Esophagus muscularis mucosa (tissue), 4 donors: ENCODE measurements at regions not wholly inside any gene's neighbourhood (a gene's known extent, or its start where the extent isn't known, plus 50 kb on each side); places are given as distances from the start of the nearest gene placed in this dataset.

Experiments
- DNase-seq: peaks from one replicate; pipeline ENCODE4 v3.0.0-alpha.2; 2017; ENCODE audit errors: extremely low spot score
- H3K27ac ChIP-seq, 4 donors: fragments of 200-600 bp; sonication (generic); replicated peaks in 1 of 4; 1 replicate in 3 of 4; 2 replicates in 1 of 4; pipeline ENCODE4 v1.5.1; 2016 to 2019; ENCODE audit warnings: mild to moderate bottlenecking in 1 of 4
- H3K27me3 ChIP-seq, 4 donors: fragments of 200-600 bp; sonication (generic); one replicate each; pipeline versions ENCODE4 v1.5.1 to v1.6.0; 2016 to 2019
- H3K36me3 ChIP-seq, 4 donors: fragments of 200-600 bp; sonication (generic); one replicate each; pipeline ENCODE4 v1.5.1; 2016 to 2019
- H3K4me1 ChIP-seq, 4 donors: fragments of 200-600 bp; sonication (generic); one replicate each; pipeline ENCODE4 v1.5.1; 2016 to 2019
- H3K4me3 ChIP-seq, 4 donors: fragments of 200-600 bp; sonication (generic); 1 replicate in 2 of 4; 2 replicates in 2 of 4; pipeline ENCODE4 v1.5.1; 2016 to 2019; ENCODE audit warnings: mild to moderate bottlenecking in 4 of 4, moderate library complexity in 1 of 4
- H3K9me3 ChIP-seq, 4 donors: fragments of 200-600 bp; sonication (generic); 1 replicate in 3 of 4; 2 replicates in 1 of 4; pipeline ENCODE4 v1.5.1; 2016 to 2019
- EP300 ChIP-seq: sonication (generic); formaldehyde crosslinking; IDR thresholded peaks from one replicate; pipeline ENCODE4 v1.6.1; 2017; ENCODE audit warnings: antibody characterized with exemption
- POLR2A ChIP-seq: fragments of 450-650 bp; IDR thresholded peaks from one replicate; pipeline ENCODE4 v1.6.1; 2017; ENCODE audit warnings: antibody characterized with exemption, moderate library complexity, mild to moderate bottlenecking, low read depth
- POLR2AphosphoS5 ChIP-seq, 2 donors: sonication (generic); formaldehyde crosslinking; IDR thresholded peaks; one replicate each; pipeline ENCODE4 v1.6.1; 2017; ENCODE audit warnings: antibody characterized with exemption in 2 of 2
- WGBS: methylation state at CpG from one replicate; pipeline ENCODE4 v1.1.5; 2018; 5-methylcytosine and 5-hydroxymethylcytosine counted together
- intact Hi-C: fragments of 100-400 bp; cut with DNase I; formaldehyde crosslinking; loops from one replicate; pipeline ENCODE4 v1.15.1; 2023
- TF ChIP-seq, protein P1 (sequence below), 3 experiments: fragments of 200-600 bp in 2 of 3; fragments of 450-650 bp in 1 of 3; sonication (generic) in 2 of 3; IDR thresholded peaks; one replicate each; pipeline ENCODE4 v1.5.1; 2017 to 2019; ENCODE audit warnings: antibody characterized with exemption in 3 of 3, mild to moderate bottlenecking in 2 of 3, moderate library complexity in 1 of 3

DNA sequence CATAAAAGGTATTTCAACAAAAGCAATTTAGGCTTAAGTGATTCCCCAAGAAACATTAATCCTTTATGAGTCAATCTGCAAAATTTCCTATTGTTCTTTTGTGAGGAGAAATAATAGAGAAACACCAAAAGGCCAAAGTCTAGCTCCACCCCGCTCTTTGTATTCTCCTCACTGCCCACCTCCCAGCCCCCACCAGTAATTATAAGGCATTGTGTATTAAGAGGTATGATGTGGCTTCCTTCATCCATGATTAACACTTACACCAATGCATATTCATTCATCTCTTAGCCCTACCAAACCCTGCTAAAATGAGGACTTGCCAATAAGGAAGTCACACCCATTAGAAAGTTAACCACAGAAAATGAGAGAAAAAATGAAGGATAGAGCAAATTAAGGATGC lies 105.3 kb upstream of the SPATA31D4 start:
- H3K9me3 ChIP-seq: no peaks in the 10 kb centered on the region
- intact Hi-C loops: no loop called here
- no peaks in the 10 kb centered on the region for H3K27me3 ChIP-seq
- H3K4me3 ChIP-seq: no peak overlapping the region
- no peak overlapping the region for H3K27ac ChIP-seq
- no peak for DNase-seq
- H3K36me3 ChIP-seq: no peaks in the 10 kb centered on the region
- no peak for TF ChIP-seq EP300
- TF ChIP-seq POLR2AphosphoS5 (IDR thresholded peaks at IDR 0.05): no peak
- TF ChIP-seq, protein P1, sequence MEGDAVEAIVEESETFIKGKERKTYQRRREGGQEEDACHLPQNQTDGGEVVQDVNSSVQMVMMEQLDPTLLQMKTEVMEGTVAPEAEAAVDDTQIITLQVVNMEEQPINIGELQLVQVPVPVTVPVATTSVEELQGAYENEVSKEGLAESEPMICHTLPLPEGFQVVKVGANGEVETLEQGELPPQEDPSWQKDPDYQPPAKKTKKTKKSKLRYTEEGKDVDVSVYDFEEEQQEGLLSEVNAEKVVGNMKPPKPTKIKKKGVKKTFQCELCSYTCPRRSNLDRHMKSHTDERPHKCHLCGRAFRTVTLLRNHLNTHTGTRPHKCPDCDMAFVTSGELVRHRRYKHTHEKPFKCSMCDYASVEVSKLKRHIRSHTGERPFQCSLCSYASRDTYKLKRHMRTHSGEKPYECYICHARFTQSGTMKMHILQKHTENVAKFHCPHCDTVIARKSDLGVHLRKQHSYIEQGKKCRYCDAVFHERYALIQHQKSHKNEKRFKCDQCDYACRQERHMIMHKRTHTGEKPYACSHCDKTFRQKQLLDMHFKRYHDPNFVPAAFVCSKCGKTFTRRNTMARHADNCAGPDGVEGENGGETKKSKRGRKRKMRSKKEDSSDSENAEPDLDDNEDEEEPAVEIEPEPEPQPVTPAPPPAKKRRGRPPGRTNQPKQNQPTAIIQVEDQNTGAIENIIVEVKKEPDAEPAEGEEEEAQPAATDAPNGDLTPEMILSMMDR (IDR thresholded peaks at IDR 0.05): no peak
- TF ChIP-seq POLR2A: no peak
- 80% methylated on average over 1 of the region's 1 CpG for WGBS
- H3K4me1 ChIP-seq: peaks cover 8 to 55% (median 40%) of the 10 kb centered on the region in 4 donors

DNA sequence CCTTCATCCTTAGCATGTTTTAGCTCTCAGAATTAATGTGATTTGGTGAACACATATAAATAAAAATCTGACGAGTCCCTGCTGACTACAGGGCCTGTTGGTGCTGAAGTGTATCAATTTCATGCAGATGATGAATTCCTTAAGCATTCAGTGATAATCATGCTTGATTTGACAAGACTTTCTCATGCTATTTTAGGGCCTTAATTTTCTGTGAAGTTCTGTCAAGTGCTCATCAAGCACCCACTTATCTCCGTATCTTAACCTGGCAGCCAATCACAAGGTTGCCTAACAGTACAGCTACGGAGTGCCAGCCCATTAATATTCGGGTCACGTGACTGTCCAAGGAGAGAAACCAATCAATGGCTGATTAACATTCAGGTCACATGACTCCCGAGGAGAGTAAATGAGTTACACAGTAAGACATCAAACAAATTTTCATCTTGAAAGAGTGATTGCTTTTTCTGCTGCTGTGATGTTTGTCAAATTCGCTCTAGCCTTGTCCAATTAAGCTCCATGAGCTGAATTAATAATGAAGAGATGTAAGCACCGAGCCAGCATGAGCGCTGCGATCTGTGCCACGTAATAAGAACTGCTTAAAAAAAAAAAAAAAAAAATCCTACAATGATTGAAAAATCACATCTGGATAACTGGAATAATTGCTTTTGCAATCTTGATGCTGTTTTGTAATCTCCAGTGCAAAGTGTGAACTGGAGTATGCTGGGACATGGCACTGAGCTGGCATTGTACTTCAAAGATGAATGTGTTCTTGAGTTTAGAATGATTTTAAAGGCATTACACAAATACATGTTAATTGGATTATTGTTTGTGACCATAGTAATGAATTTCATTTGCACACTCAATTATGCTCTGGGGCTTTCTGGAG lies 104.3 kb upstream of the SPATA31D4 start:
- Histone ChIP-seq H3K27me3 (no peaks in the 10 kb centered on the region), H3K4me3 (no peak overlapping the region)
- no peak for TF ChIP-seq POLR2AphosphoS5 (IDR thresholded peaks at IDR 0.05)
- TF ChIP-seq EP300: no peak
- TF ChIP-seq POLR2A: no peak
- TF ChIP-seq, protein P1 (IDR thresholded peaks at IDR 0.05): no peak

DNA sequence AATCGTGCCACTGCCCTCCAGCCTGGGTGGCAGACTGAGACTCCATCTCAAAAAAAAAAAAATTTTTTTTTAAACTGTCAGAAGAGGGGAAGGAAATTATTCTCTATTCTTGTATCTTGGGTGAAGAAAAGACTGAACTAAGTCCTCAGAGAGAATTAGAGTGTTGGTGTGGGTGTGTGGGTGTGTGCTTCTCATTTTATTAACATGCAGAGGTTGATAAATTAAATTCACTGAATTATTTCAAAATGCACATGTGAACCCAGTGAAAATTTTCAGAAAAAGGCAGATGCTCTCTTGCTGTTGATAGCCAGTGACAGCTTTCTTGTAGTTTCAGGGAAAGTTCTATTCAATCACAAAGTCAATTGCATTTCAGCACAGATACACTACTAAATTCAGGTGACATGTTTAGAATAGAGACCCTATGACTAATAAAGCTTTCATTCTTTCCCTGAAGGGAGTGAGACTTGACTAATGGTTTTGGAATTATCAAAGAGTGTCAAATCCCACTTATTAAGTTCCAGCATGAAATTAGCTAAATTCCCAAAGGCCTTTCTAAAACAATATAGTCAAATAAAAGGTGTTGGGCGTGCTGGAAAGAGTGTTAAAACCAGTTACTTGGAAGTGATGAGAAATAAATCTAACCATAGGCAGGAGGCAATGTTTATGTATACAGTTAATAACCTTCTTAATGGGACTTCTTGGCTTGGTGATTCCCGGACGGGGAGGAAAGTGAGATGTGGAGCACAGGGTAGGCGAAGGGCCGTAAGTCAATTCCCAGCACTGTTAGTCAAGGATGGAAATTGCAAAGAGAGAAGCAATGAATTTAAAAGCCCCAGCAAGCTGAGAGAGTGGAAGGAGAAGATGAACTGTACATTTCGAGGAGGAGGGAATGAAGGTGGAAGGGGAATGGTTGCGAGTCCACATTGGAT lies 103.2 kb upstream of the SPATA31D4 start:
- WGBS: 89% methylated on average over 8 of the region's 8 CpGs
- intact Hi-C loops: no loop called here
- H3K27ac ChIP-seq: peak overlapping the region in 2 of 4 donors; percentile 36 to 79

More for the DNA sequence above, 104.3 kb upstream of the SPATA31D4 start:
- intact Hi-C loops: no loop called here
- no peak for DNase-seq
- Histone ChIP-seq H3K27ac (no peak overlapping the region), H3K36me3 (no peaks in the 10 kb centered on the region), H3K9me3 (no peaks in the 10 kb centered on the region), H3K4me1 (peaks cover 8 to 63% (median 48%) of the 10 kb centered on the region in 4 donors)
- WGBS: 89% methylated on average over 11 of the region's 11 CpGs

DNA sequence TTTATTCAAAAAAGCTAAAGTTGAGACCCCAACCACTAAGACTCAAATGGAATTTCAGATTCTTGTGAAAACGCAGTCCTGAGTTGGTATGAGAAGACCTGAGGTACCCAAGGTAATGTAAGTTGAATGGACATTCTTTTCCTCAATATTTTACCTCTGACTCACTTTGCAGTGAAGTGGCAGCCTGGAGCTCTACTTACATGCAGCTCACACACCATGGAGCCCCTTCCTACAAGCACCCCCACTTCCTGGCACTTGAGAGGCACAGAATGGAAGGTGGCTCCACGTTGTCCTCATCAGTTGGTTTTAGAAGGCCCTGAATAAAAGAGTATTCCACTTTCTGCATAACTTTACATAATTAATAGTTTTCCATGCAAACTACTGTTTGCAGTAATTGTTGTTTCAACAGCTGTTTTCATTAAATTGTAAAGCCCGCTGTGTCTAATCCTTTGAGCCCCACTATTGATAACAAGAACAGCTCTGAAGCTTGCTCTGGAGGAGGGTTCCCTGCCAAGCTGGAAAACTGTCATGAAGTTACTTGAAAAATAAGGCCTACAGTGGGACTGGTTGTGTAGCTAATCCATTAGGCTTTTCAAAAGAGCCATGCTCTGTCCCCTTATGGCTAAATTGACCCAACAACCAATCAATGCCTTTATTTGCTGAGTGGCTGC lies 102.2 kb upstream of the SPATA31D4 start:
- WGBS: 94% methylated on average over 3 of the region's 3 CpGs
- peak overlapping the region; percentile 36 to 79 (median 57) for H3K27ac ChIP-seq
- no peak for DNase-seq
- intact Hi-C loops: no loop called here
- TF ChIP-seq, protein P1 (IDR thresholded peaks at IDR 0.05): no peak
- TF ChIP-seq EP300 (no peak), POLR2AphosphoS5 (IDR thresholded peaks at IDR 0.05) (no peak), POLR2A (no peak)
- no peak overlapping the region for H3K4me3 ChIP-seq
- H3K36me3 ChIP-seq: no peaks in the 10 kb centered on the region
- no peaks in the 10 kb centered on the region for H3K9me3 ChIP-seq
- H3K27me3 ChIP-seq: no peaks in the 10 kb centered on the region
- H3K4me1 ChIP-seq: peaks cover 8 to 56% (median 41%) of the 10 kb centered on the region in 4 donors

More for the DNA sequence above, 103.2 kb upstream of the SPATA31D4 start:
- H3K36me3 ChIP-seq: no peaks in the 10 kb centered on the region
- TF ChIP-seq EP300: no peak
- DNase-seq: no peak
- peaks cover 9 to 63% (median 50%) of the 10 kb centered on the region in 4 donors for H3K4me1 ChIP-seq
- H3K27me3 ChIP-seq: no peaks in the 10 kb centered on the region
- H3K9me3 ChIP-seq: no peaks in the 10 kb centered on the region
- no peak overlapping the region for H3K4me3 ChIP-seq
